SU-DHL-6 (cell line): ENCODE measurements at regions not wholly inside any gene's neighbourhood (a gene's known extent, or its start where the extent isn't known, plus 50 kb on each side); places are given as distances from the start of the nearest gene placed in this dataset.

Source experiments
- EZH2phosphoT487 ChIP-seq: fragments of 200-600 bp; sonication (generic), shearing (Covaris generic); conservative IDR thresholded peaks from 2 replicates; pipeline ENCODE4 v1.6.1; 2018; ENCODE audit warnings: mild to moderate bottlenecking, antibody characterized with exemption, low read length, moderate library complexity, mixed read lengths
- TF ChIP-seq, protein P1 (sequence below): fragments of 200-600 bp; sonication (generic); IDR thresholded peaks from one replicate; pipeline ENCODE4 v1.5.1; 2017; ENCODE audit warnings: antibody characterized with exemption, mild to moderate bottlenecking, low read length, moderate library complexity; ENCODE audit not compliant: insufficient read depth, poor library complexity, severe bottlenecking

DNA sequence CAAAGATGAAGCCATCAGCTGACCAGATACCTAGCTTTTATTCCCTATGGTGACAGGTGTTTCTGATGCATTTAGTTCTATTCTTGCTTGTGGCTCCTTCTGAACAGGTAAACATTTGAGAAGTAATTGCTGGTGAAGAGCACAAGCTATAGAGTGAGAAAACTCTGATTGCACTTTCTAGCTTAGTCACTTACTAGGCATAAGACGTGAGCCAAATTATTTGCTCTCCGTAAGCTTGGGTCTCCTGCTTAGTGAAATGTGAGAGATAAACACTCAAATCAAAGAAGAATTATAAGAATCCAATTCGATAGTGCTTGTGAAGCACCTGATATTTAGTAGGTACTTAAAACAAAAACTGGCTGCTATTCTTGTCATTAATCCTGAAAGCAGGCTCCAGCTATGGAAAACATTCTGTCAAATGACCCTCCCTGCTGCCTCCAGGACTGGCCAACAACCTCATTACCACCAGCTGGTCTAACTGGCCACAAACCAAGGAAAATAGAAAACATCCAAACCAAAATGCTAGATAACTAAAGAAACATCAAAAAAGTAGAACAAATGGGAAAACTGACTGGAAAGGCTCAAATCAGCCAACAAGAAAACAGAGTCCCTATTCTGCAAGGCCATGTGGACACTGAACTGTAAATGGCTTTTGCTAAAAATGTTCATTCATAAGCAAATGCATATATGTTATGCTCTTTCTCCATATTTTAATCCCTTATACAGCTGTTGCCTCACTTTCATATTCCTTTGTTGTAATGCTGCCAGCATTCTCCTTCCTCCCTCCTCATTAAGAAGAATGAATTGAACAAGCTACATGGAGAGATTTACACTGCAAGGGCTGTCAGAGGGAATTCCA lies 616.1 kb downstream of the DTWD2 start:
- TF ChIP-seq, protein P1, sequence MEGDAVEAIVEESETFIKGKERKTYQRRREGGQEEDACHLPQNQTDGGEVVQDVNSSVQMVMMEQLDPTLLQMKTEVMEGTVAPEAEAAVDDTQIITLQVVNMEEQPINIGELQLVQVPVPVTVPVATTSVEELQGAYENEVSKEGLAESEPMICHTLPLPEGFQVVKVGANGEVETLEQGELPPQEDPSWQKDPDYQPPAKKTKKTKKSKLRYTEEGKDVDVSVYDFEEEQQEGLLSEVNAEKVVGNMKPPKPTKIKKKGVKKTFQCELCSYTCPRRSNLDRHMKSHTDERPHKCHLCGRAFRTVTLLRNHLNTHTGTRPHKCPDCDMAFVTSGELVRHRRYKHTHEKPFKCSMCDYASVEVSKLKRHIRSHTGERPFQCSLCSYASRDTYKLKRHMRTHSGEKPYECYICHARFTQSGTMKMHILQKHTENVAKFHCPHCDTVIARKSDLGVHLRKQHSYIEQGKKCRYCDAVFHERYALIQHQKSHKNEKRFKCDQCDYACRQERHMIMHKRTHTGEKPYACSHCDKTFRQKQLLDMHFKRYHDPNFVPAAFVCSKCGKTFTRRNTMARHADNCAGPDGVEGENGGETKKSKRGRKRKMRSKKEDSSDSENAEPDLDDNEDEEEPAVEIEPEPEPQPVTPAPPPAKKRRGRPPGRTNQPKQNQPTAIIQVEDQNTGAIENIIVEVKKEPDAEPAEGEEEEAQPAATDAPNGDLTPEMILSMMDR: no peak
- no peak for TF ChIP-seq EZH2phosphoT487
